RWPE1 (cell line): ENCODE measurements at regions not wholly inside any gene's neighbourhood (a gene's known extent, or its start where the extent isn't known, plus 50 kb on each side); places are given as distances from the start of the nearest gene placed in this dataset.

Source experiments
- CTCF ChIA-PET: fragments of 350-600 bp; sonication (Branson Sonifier 250); formaldehyde crosslinking; extraction: SDS; loops from one replicate; lab custom pipeline; 2021; lab: Yijun Ruan, JAX
- POLR2A ChIA-PET: fragments of 400-600 bp; formaldehyde crosslinking; extraction: SDS; loops from one replicate; lab custom pipeline; 2020; ENCODE audit warnings: antibody characterized with exemption; ENCODE audit not compliant: low non-redundant PET; lab: Yijun Ruan, JAX
- DNase-seq: peaks from one replicate; pipeline ENCODE4 v3.0.0; 2012; ENCODE audit warnings: low spot score
- H3K27ac ChIP-seq: fragments of 450-650 bp; 2 replicates; pipeline ENCODE4 v1.5.1; 2017
- CTCF ChIP-seq: fragments of 450-650 bp; conservative IDR thresholded peaks from 2 replicates; pipeline ENCODE4 v1.5.1; 2017; ENCODE audit warnings: low read depth, mild to moderate bottlenecking

GRCh38 chr3:118713502-118714207, 321.0 kb downstream of the IGSF11 start:
- POLR2A ChIA-PET = no interaction called here
- TF ChIP-seq CTCF = no peak
- no peak overlapping the region for H3K27ac ChIP-seq
- DNase-seq = no peak
- CTCF ChIA-PET = no interaction called here

GRCh38 chr3:118714800-118715199, 319.8 kb downstream of the IGSF11 start:
- ChIA-PET CTCF (no interaction called here), POLR2A (no interaction called here)
- no peak for TF ChIP-seq CTCF
- DNase-seq = no peak
- no peak overlapping the region for H3K27ac ChIP-seq

GRCh38 chr3:118729546-118729945, 305.1 kb downstream of the IGSF11 start:
- TF ChIP-seq CTCF = no peak
- ChIA-PET CTCF (interaction anchor here (0.6 kb wide), 1 partner anchor 1973 kb away, joined by 3 read pairs; no protein-coding TSS in a partner anchor), POLR2A (no interaction called here)
- DNase-seq = no peak
- H3K27ac ChIP-seq = no peak overlapping the region

- no peak for DNase-seq
- POLR2A ChIA-PET = no interaction called here
- CTCF ChIA-PET = interaction anchor here (0.6 kb wide), 1 partner anchor 90 kb away, joined by 3 read pairs; no protein-coding TSS in a partner anchor
- H3K27ac ChIP-seq = no peak overlapping the region
- no peak for TF ChIP-seq CTCF
Measured at GRCh38 chr3:118734664-118735063, 300.0 kb downstream of the IGSF11 start.

GRCh38 chr3:118736107-118736506, 298.5 kb downstream of the IGSF11 start:
- POLR2A ChIA-PET = no interaction called here
- DNase-seq = no peak
- H3K27ac ChIP-seq = no peak overlapping the region
- CTCF ChIA-PET = no interaction called here
- no peak for TF ChIP-seq CTCF

GRCh38 chr3:118740722-118741290, 293.8 kb downstream of the IGSF11 start:
- CTCF ChIA-PET = interaction anchor here (0.6 to 0.7 kb wide), 2 partner anchors 16 to 155 kb away, joined by 3 to 4 read pairs; no protein-coding TSS in a partner anchor
- no peak overlapping the region for H3K27ac ChIP-seq
- no peak for DNase-seq
- no peak for TF ChIP-seq CTCF
- POLR2A ChIA-PET = no interaction called here
